ENCODE measurements at regions not wholly inside any gene's neighbourhood (a gene's known extent, or its start where the extent isn't known, plus 50 kb on each side); places are given as distances from the start of the nearest gene placed in this dataset.

DNA sequence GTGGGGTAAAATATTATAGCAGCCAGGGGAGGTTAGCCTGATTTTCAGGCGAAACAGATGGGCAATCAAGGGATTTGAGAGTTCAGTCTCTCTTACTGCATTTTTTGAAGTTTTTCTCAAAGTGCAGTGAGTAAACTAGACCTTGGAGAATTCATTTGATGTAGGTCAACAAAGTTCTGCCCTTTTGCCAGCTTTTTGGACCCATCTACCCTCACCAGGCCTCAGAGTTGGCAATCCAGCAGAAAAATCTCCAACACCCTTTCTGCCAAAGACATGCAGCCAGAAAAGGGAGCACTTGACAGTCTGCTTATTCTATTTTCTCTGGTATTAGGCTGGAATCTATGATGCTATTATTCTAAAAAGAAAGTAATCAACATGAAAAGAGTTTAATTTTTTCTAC lies 162.2 kb upstream of the TOM1L1 start:
- no peaks in the 10 kb centered on the region for H3K27me3 ChIP-seq (ENCODE audit: control insufficient read depth, insufficient read depth, low read length)
- FAIRE-seq: no peak
- DNase-seq (ENCODE audit: low read depth): no peak
- no peak overlapping the region for H3K4me3 ChIP-seq (ENCODE audit: low read depth, low read length)
- no peaks in the 10 kb centered on the region for H3K36me3 ChIP-seq (ENCODE audit: control insufficient read depth, insufficient read depth, low read length)
- TF ChIP-seq, protein P1, sequence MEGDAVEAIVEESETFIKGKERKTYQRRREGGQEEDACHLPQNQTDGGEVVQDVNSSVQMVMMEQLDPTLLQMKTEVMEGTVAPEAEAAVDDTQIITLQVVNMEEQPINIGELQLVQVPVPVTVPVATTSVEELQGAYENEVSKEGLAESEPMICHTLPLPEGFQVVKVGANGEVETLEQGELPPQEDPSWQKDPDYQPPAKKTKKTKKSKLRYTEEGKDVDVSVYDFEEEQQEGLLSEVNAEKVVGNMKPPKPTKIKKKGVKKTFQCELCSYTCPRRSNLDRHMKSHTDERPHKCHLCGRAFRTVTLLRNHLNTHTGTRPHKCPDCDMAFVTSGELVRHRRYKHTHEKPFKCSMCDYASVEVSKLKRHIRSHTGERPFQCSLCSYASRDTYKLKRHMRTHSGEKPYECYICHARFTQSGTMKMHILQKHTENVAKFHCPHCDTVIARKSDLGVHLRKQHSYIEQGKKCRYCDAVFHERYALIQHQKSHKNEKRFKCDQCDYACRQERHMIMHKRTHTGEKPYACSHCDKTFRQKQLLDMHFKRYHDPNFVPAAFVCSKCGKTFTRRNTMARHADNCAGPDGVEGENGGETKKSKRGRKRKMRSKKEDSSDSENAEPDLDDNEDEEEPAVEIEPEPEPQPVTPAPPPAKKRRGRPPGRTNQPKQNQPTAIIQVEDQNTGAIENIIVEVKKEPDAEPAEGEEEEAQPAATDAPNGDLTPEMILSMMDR (IDR thresholded peaks at IDR 0.05; ENCODE audit: insufficient read depth, low read length, severe bottlenecking): no peak

DNA sequence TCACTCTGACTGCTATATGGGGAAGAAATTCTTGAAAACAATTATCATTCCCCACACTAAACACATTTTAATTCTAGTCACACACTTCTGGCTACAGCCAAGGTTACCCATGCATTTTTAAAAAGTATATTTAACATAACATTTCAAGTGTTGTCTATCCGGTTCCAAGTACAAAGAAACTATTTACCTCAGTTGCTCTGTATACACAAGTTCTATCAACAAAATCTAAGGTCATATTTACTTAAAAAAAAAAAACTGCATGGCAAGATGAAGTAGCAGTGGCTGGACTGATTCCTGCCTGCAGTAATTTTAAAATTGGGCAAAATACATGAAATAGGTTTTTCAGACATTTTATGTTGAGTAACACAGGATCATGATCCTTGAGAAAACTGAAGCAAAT lies 155.9 kb upstream of the TOM1L1 start:
- no peak overlapping the region for H3K4me3 ChIP-seq (ENCODE audit: low read depth, low read length)
- no peaks in the 10 kb centered on the region for H3K36me3 ChIP-seq (ENCODE audit: control insufficient read depth, insufficient read depth, low read length)
- no peak for FAIRE-seq
- no peaks in the 10 kb centered on the region for H3K27me3 ChIP-seq (ENCODE audit: control insufficient read depth, insufficient read depth, low read length)
- TF ChIP-seq, protein P1 (IDR thresholded peaks at IDR 0.05; ENCODE audit: insufficient read depth, low read length, severe bottlenecking): no peak
- no peak for DNase-seq (ENCODE audit: low read depth)

DNA sequence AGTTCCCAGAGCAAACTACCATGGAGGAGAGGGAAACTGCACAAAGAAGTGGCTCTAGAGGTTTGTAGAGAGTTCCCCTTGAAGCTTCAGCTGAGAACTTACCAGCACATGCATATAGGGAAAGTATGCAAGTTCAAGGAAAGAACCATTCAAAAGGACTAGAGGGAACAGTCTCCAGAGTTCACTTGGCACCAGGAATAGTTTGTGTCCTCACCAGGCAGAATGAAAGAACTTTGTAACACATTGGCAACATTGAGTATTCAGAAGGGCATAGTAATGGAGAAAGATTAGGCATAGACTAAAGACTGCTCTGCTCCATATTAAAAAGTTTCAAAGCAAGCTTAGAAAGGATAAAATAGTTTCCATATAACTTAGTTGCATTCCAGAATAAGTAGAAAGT lies 155.4 kb upstream of the TOM1L1 start:
- TF ChIP-seq, protein P1 (IDR thresholded peaks at IDR 0.05; ENCODE audit: insufficient read depth, low read length, severe bottlenecking): no peak

DNA sequence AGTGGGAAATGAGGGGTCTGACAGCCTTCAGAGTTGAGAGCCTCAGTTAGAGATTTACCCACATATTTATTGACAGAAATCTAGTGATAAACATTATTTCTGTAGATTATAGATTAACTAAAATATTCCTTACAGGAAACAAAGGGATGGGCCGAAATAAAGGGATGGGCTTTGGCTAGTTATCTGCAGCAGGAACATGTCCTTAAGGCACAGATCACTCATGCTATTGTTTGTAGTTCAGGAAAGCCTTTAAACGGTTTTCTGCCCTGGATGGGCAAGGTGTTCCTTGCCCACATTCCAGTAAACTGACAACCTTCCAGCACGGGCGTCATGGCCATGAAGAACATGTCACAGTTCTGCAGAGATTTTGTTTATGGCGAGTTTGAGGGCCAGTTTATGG lies 154.8 kb upstream of the TOM1L1 start:
- H3K36me3 ChIP-seq (ENCODE audit: control insufficient read depth, insufficient read depth, low read length): no peaks in the 10 kb centered on the region
- DNase-seq (ENCODE audit: low read depth) (no peak), FAIRE-seq (no peak)
- H3K27me3 ChIP-seq (ENCODE audit: control insufficient read depth, insufficient read depth, low read length): no peaks in the 10 kb centered on the region
- TF ChIP-seq, protein P1 (IDR thresholded peaks at IDR 0.05; ENCODE audit: insufficient read depth, low read length, severe bottlenecking): no peak
- H3K4me3 ChIP-seq (ENCODE audit: low read depth, low read length): no peak overlapping the region

More for the DNA sequence above, 155.4 kb upstream of the TOM1L1 start:
- no peak for DNase-seq (ENCODE audit: low read depth)
- Histone ChIP-seq H3K4me3 (ENCODE audit: low read depth, low read length) (no peak overlapping the region), H3K36me3 (ENCODE audit: control insufficient read depth, insufficient read depth, low read length) (no peaks in the 10 kb centered on the region), H3K27me3 (ENCODE audit: control insufficient read depth, insufficient read depth, low read length) (no peaks in the 10 kb centered on the region)
- FAIRE-seq: no peak

DNA sequence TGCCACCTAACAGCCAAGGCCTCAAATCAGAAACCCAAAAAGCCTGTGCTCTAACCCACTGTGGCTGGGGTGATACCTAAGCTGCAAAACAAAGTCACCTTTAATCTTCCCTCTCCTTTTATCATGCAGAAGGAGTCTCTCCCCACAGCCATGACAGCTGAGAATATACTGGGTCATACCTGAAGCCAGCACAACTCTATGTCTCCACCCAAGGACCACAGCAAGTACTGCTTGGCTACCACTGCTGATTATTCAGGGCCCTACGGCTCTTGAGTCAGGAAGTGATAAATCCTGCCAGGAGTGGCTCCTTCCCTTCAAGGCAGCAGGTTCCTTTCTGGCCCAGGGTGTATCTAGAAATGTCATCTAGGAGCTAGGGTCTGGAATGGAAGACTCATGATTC lies 151.5 kb upstream of the TOM1L1 start:
- TF ChIP-seq, protein P1 (IDR thresholded peaks at IDR 0.05; ENCODE audit: insufficient read depth, low read length, severe bottlenecking): no peak
- Histone ChIP-seq H3K4me3 (ENCODE audit: low read depth, low read length) (no peak overlapping the region), H3K27me3 (ENCODE audit: control insufficient read depth, insufficient read depth, low read length) (no peaks in the 10 kb centered on the region), H3K36me3 (ENCODE audit: control insufficient read depth, insufficient read depth, low read length) (no peaks in the 10 kb centered on the region)
- DNase-seq (ENCODE audit: low read depth): no peak
- FAIRE-seq: no peak

DNA sequence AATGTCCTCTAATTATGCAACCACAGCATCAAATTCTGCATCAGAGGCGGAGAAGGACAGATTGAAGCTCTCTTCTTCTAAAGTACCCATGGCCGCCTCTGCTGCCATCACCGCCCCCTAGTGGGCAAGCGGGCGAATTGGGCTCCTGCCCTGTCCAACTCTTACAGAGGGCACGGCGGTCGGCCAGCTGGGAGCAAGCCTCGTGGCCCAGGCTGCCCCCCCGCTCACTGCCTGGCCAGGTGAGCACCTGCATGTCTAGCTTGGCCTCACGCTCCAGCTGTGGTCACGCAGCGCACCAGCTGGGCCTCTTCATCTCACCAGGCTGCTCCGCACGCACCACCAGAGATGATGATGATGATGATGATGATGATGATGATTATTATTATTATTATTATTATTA lies 146.1 kb upstream of the TOM1L1 start:
- DNase-seq (ENCODE audit: low read depth): no peak
- TF ChIP-seq, protein P1 (IDR thresholded peaks at IDR 0.05; ENCODE audit: insufficient read depth, low read length, severe bottlenecking): no peak
- FAIRE-seq: no peak

More for the DNA sequence above, 146.1 kb upstream of the TOM1L1 start:
- no peaks in the 10 kb centered on the region for H3K27me3 ChIP-seq (ENCODE audit: control insufficient read depth, insufficient read depth, low read length)
- no peaks in the 10 kb centered on the region for H3K36me3 ChIP-seq (ENCODE audit: control insufficient read depth, insufficient read depth, low read length)
- H3K4me3 ChIP-seq (ENCODE audit: low read depth, low read length): no peak overlapping the region
